PC-9 (cell line): ENCODE measurements at regions not wholly inside any gene's neighbourhood (a gene's known extent, or its start where the extent isn't known, plus 50 kb on each side); places are given as distances from the start of the nearest gene placed in this dataset.

Experiments used
- BruUV-seq: library from RNA; stranded (reverse); fragments of 400-500 nt; replicated peaks from 2 replicates; lab custom pipeline; 2021; lab: Mats Ljungman, UMichigan
- CTCF ChIA-PET: fragments of 300-600 bp; sonication (Branson Sonifier 250); formaldehyde crosslinking; loops from one replicate; lab custom pipeline; 2022; ENCODE audit warnings: antibody characterized with exemption; lab: Charles Lee
- POLR2A ChIA-PET: fragments of 300-600 bp; sonication (Branson Sonifier 250); formaldehyde crosslinking; loops from one replicate; lab custom pipeline; 2022; ENCODE audit warnings: antibody characterized with exemption; ENCODE audit not compliant: unreplicated experiment; lab: Charles Lee
- DNase-seq, 2 experiments: peaks; one replicate each; pipeline versions ENCODE4 v3.0.0 to v3.0.0-alpha.2; 2015 to 2022; ENCODE audit warnings: mixed read lengths in 1 of 2
- H2AFZ ChIP-seq: fragments of 200-600 bp; sonication (generic); 2 replicates; pipeline ENCODE4 v1.8.1; 2017; ENCODE audit warnings: antibody characterized with exemption
- H3F3A ChIP-seq: fragments of 200-600 bp; sonication (generic); 2 replicates; pipeline ENCODE4 v1.8.1; 2017; ENCODE audit warnings: antibody characterized with exemption, mild to moderate bottlenecking, low read depth; ENCODE audit not compliant: insufficient read depth
- H3K27ac ChIP-seq: fragments of 200-600 bp; sonication (generic); 2 replicates; pipeline ENCODE4 v1.6.1; 2016; ENCODE audit warnings: mixed run types
- H3K27me3 ChIP-seq: fragments of 200-600 bp; sonication (generic); 2 replicates; pipeline ENCODE4 v1.6.1; 2016; ENCODE audit warnings: low read depth, mixed run types; ENCODE audit not compliant: insufficient read depth
- H3K36me3 ChIP-seq: fragments of 200-600 bp; sonication (generic); 2 replicates; pipeline ENCODE4 v1.6.1; 2016; ENCODE audit warnings: low read depth, mixed run types
- H3K4me1 ChIP-seq: fragments of 200-600 bp; sonication (generic); replicated peaks from 2 replicates; pipeline ENCODE4 v1.6.1; 2016; ENCODE audit warnings: mixed run types; ENCODE audit not compliant: insufficient read depth
- H3K4me2 ChIP-seq: fragments of 200-600 bp; sonication (generic); 2 replicates; pipeline ENCODE4 v1.6.1; 2017; ENCODE audit warnings: mixed run types
- H3K4me3 ChIP-seq: fragments of 200-600 bp; sonication (generic); 2 replicates; pipeline ENCODE4 v1.6.1; 2016; ENCODE audit warnings: mixed run types
- H3K79me2 ChIP-seq: fragments of 200-600 bp; sonication (generic); 2 replicates; pipeline ENCODE4 v1.6.1; 2017; ENCODE audit warnings: low read depth, mixed run types
- H3K9me2 ChIP-seq: fragments of 200-600 bp; sonication (generic); 2 replicates; pipeline ENCODE4 v1.8.1; 2017; ENCODE audit warnings: mild to moderate bottlenecking; ENCODE audit not compliant: insufficient read depth
- H3K9me3 ChIP-seq: fragments of 200-600 bp; sonication (generic); 2 replicates; pipeline ENCODE4 v1.8.1; 2016; ENCODE audit warnings: low read depth; ENCODE audit not compliant: insufficient read depth
- H4K20me1 ChIP-seq: fragments of 200-600 bp; sonication (generic); 2 replicates; pipeline ENCODE4 v1.8.1; 2017; ENCODE audit not compliant: insufficient read depth
- CTCF ChIP-seq: fragments of 200-600 bp; sonication (generic); conservative IDR thresholded peaks from 2 replicates; pipeline ENCODE4 v1.6.1; 2017; ENCODE audit warnings: mixed run types, antibody characterized with exemption, mild to moderate bottlenecking, moderate library complexity
- EZH2 ChIP-seq: fragments of 200-600 bp; sonication (generic); IDR thresholded peaks from 2 replicates; pipeline ENCODE4 v1.8.0; 2017; ENCODE audit warnings: antibody characterized with exemption, low read depth
- intact Hi-C: fragments of 100-400 bp; cut with micrococcal nuclease; formaldehyde crosslinking; loops from one replicate; pipeline ENCODE4 v1.10.0; 2022; ENCODE audit not compliant: unreplicated experiment

DNA sequence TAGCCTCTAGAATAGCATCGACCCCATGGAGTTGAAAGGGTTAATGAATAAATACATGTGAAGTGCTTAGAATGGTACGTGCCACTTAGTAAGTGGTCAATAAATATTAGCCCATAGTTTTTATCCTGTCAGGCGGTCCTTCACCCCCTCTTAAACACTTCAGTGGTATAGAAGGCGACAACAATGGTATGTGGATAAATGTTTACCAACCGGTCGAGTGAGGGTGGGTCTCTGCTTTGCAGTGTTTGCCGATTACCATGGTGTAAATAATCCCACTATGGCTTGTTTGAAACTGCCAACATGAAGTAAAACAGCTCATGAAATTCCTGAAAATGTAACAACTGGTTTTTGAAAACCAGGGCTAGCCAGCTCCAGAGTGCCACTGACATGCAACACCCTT is 541.2 kb downstream of the BUD13 start:
- peaks cover 56% of the 10 kb centered on the region for H3K27me3 ChIP-seq
- intact Hi-C loops = no loop called here
- H4K20me1 ChIP-seq = no peaks in the 10 kb centered on the region
- no TSS peak for BruUV-seq
- POLR2A ChIA-PET = no interaction called here
- no peak overlapping the region for H3K27ac ChIP-seq
- no peak for TF ChIP-seq CTCF
- no peak for TF ChIP-seq EZH2
- H3K4me3 ChIP-seq = no peak overlapping the region
- no peaks in the 10 kb centered on the region for H3K4me1 ChIP-seq
- H3K79me2 ChIP-seq = no peaks in the 10 kb centered on the region
- no peaks in the 10 kb centered on the region for H3K36me3 ChIP-seq
- H3K9me2 ChIP-seq = no peaks in the 10 kb centered on the region
- H3K9me3 ChIP-seq = no peaks in the 10 kb centered on the region
- no peak for DNase-seq
- no peak overlapping the region for H3K4me2 ChIP-seq
- H3F3A ChIP-seq = no peaks in the 10 kb centered on the region
- no peak overlapping the region for H2AFZ ChIP-seq
- CTCF ChIA-PET = no interaction called here

DNA sequence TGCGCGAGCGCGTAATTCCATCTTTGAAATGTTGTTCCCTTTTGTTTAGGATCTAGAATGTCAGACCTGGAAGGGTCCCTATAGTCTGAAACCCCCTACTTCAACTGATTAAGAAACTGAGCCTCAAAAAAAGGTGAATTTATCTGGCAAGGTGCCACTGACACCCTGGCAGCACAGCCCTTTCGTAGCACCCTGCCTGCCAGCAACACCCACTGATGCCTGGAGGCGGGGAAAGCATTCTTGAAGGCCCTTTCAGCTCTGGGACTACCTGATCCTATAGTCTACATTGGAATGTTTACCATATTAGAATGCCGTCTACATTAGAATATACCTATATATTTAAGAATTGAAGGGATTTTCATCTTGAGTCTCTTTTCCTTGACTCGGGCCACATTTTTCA is 542.3 kb downstream of the BUD13 start:
- H4K20me1 ChIP-seq = no peaks in the 10 kb centered on the region
- intact Hi-C loops = no loop called here
- no peak overlapping the region for H3K27ac ChIP-seq
- H3F3A ChIP-seq = no peaks in the 10 kb centered on the region
- no peaks in the 10 kb centered on the region for H3K79me2 ChIP-seq
- H3K9me3 ChIP-seq = no peaks in the 10 kb centered on the region
- no peaks in the 10 kb centered on the region for H3K9me2 ChIP-seq
- no peak for DNase-seq
- H3K27me3 ChIP-seq = peaks cover 61% of the 10 kb centered on the region
- BruUV-seq = no TSS peak
- ChIA-PET POLR2A (no interaction called here), CTCF (no interaction called here)
- no peaks in the 10 kb centered on the region for H3K36me3 ChIP-seq
- H3K4me1 ChIP-seq = no peaks in the 10 kb centered on the region
- H3K4me2 ChIP-seq = no peak overlapping the region
- TF ChIP-seq EZH2 (no peak), CTCF (no peak)
- H3K4me3 ChIP-seq = no peak overlapping the region
- no peak overlapping the region for H2AFZ ChIP-seq

- no TSS peak for BruUV-seq
- Histone ChIP-seq H3K4me2 (no peak overlapping the region), H3K4me3 (no peak overlapping the region), H2AFZ (no peak overlapping the region), H3K27me3 (peaks cover 61% of the 10 kb centered on the region), H3K79me2 (no peaks in the 10 kb centered on the region), H3K4me1 (no peaks in the 10 kb centered on the region), H3F3A (no peaks in the 10 kb centered on the region), H3K27ac (no peak overlapping the region), H3K9me3 (no peaks in the 10 kb centered on the region), H3K36me3 (no peaks in the 10 kb centered on the region), H4K20me1 (no peaks in the 10 kb centered on the region), H3K9me2 (no peaks in the 10 kb centered on the region)
- ChIA-PET CTCF (no interaction called here), POLR2A (no interaction called here)
- no peak for DNase-seq
- TF ChIP-seq CTCF = no peak
- no peak for TF ChIP-seq EZH2
- intact Hi-C loops = no loop called here
Observed at GRCh38 chr11:116229236-116229970, 543.4 kb downstream of the BUD13 start.
